ENCODE measurements at regions not wholly inside any gene's neighbourhood (a gene's known extent, or its start where the extent isn't known, plus 50 kb on each side); places are given as distances from the start of the nearest gene placed in this dataset.

DNA sequence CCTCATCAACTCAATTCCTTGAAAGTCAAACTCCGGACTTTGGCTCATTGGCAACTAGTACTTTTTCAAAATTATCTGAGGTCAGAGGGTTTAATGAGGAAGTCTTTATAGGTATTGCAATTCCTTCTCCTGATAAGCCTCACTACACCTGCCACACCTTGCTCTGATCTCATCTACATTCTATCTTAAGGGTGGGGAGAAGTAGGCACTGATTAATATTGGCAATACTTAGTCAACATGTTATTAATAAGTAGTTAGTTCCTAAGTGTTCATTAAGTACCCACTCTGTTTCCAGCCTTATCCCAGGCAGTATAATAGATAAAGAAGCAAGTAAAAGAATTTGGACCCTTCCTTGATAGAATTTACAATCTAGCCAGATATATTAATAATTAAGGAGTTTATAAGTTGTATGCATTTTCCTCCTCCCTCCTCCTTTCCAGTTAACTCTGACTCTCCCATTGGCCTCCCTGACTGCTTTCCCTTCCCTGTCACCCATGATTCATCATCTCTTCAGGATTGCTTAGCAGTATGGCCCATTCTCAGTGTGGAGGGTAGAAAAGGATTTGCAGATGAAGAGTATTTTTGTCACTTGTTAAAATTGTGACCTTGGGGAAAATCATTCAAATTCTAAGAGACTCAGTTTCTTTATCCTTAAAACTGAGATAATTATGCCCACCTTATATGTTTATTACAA is 231.0 kb upstream of the ATP2B1 start:
- DNase-seq (ENCODE audit: low read depth in 4 of 6, low spot score in 6 of 6): no peak
- Histone ChIP-seq H3K9me3 (ENCODE audit: control insufficient read depth, insufficient read depth, low read length) (no peaks in the 10 kb centered on the region), H3K4me3 (ENCODE audit: low read depth, low read length) (no peak overlapping the region), H3K36me3 (ENCODE audit: control insufficient read depth, insufficient read depth, low read length) (no peaks in the 10 kb centered on the region), H3K27me3 (ENCODE audit: control insufficient read depth, insufficient read depth, low read length) (no peaks in the 10 kb centered on the region), H3K27ac (ENCODE audit: low read depth, low read length) (no peak overlapping the region), H3K4me1 (ENCODE audit: control insufficient read depth, insufficient read depth, low read length) (peaks cover 4% of the 10 kb centered on the region)
- no CpG with 5 or more reads among the region's 1 CpG for WGBS (ENCODE audit: insufficient coverage)

DNA sequence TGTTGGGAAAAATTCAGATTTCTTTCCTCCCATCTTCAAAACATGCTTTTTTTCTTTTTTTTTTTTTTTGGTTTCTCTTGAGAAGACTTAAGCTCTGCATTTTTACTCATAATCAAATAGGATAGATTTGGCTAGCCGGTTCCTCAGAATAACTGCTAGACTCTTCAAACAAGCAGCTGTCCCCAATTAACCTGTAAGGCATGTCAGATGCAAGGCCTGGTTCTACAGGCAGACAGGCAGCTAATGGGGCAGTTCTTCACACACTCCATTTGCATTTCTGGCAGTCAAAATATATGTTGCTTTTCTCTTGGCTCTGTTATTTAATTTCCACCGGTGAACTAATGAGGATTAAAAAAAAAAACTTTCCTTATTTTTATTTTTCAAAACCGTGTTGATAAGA is 228.0 kb upstream of the ATP2B1 start:
- H3K27me3 ChIP-seq (ENCODE audit: control insufficient read depth, insufficient read depth, low read length): no peaks in the 10 kb centered on the region
- no peak overlapping the region for H3K4me3 ChIP-seq (ENCODE audit: low read depth, low read length)
- H3K27ac ChIP-seq (ENCODE audit: low read depth, low read length): no peak overlapping the region
- DNase-seq (ENCODE audit: low read depth in 4 of 6, low spot score in 6 of 6): peak in 1 of 6 donors; percentile 61
- no peaks in the 10 kb centered on the region for H3K36me3 ChIP-seq (ENCODE audit: control insufficient read depth, insufficient read depth, low read length)
- WGBS (ENCODE audit: insufficient coverage): 38% methylated on average over 1 of the region's 3 CpGs
- H3K4me1 ChIP-seq (ENCODE audit: control insufficient read depth, insufficient read depth, low read length): no peaks in the 10 kb centered on the region
- H3K9me3 ChIP-seq (ENCODE audit: control insufficient read depth, insufficient read depth, low read length): no peaks in the 10 kb centered on the region

DNA sequence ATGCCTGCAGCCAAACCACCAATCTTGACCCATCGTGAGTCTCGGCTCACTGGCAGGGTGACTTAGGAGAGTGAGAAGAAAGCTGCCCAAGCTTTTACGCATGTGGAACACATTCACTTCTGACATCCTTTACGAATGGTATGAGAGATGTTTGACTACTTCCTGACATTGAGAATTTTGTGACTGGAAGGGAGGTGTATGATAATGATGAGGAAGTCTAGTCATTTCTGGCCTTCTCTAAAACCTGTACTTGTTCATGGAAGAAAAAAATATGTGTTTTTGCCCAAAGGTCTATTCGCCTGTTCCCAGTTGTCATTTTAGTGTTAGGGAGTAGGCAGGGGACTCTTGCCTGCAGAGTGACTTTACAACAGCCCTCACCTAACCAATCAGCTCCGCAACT is 227.2 kb upstream of the ATP2B1 start:
- H3K36me3 ChIP-seq (ENCODE audit: control insufficient read depth, insufficient read depth, low read length): no peaks in the 10 kb centered on the region
- no peaks in the 10 kb centered on the region for H3K9me3 ChIP-seq (ENCODE audit: control insufficient read depth, insufficient read depth, low read length)
- H3K4me3 ChIP-seq (ENCODE audit: low read depth, low read length): no peak overlapping the region
- 100% methylated on average over 2 of the region's 6 CpGs for WGBS (ENCODE audit: insufficient coverage)
- no peak overlapping the region for H3K27ac ChIP-seq (ENCODE audit: low read depth, low read length)
- H3K27me3 ChIP-seq (ENCODE audit: control insufficient read depth, insufficient read depth, low read length): no peaks in the 10 kb centered on the region
- DNase-seq (ENCODE audit: low read depth in 4 of 6, low spot score in 6 of 6): no peak
- H3K4me1 ChIP-seq (ENCODE audit: control insufficient read depth, insufficient read depth, low read length): no peaks in the 10 kb centered on the region

DNA sequence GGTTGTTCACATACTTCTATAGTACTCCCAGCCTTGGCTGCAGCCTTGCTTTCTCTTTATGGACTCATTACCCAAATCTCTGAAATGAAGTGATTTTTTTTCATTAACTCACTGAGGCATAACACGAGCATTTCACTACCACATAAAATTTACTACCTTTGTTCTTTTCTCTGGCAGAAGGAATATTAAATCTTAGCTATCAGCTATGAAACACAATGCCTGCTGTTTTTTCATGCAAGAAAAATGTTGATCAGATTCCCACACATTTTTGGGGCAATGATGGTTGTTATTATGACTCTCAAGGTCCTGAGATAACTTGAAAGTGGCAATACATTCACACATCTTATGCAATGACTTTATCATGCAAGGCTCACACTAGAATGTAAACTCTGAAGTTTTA is 225.3 kb upstream of the ATP2B1 start:
- Histone ChIP-seq H3K36me3 (ENCODE audit: control insufficient read depth, insufficient read depth, low read length) (no peaks in the 10 kb centered on the region), H3K27ac (ENCODE audit: low read depth, low read length) (no peak overlapping the region), H3K4me1 (ENCODE audit: control insufficient read depth, insufficient read depth, low read length) (no peaks in the 10 kb centered on the region), H3K9me3 (ENCODE audit: control insufficient read depth, insufficient read depth, low read length) (no peaks in the 10 kb centered on the region), H3K4me3 (ENCODE audit: low read depth, low read length) (no peak overlapping the region), H3K27me3 (ENCODE audit: control insufficient read depth, insufficient read depth, low read length) (no peaks in the 10 kb centered on the region)
- WGBS (ENCODE audit: insufficient coverage): no CpG with 5 or more reads among the region's 1 CpG
- DNase-seq (ENCODE audit: low read depth in 4 of 6, low spot score in 6 of 6): no peak

DNA sequence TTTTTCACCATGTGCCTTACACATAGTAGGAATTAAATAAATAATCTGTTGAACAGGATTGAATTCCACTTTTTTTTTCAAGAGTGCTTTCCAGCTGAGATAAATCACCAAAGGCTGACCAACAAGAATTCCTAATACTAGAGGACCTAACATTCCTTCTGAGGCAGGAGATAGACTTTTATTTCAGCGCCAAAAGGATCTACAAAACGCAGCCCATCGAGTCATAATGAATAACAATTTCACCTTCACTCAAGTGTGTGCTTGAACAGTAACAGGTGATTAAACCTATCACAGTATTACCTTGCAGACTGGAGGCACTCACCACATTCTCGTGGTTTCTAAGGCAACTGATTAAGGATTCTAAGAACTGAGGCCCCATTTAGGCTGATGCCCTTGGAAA is 224.3 kb upstream of the ATP2B1 start:
- 80% methylated on average over 1 of the region's 4 CpGs for WGBS (ENCODE audit: insufficient coverage)
- H3K27ac ChIP-seq (ENCODE audit: low read depth, low read length): no peak overlapping the region
- no peak for DNase-seq (ENCODE audit: low read depth in 4 of 6, low spot score in 6 of 6)
- no peaks in the 10 kb centered on the region for H3K4me1 ChIP-seq (ENCODE audit: control insufficient read depth, insufficient read depth, low read length)
- H3K4me3 ChIP-seq (ENCODE audit: low read depth, low read length): no peak overlapping the region
- no peaks in the 10 kb centered on the region for H3K9me3 ChIP-seq (ENCODE audit: control insufficient read depth, insufficient read depth, low read length)
- no peaks in the 10 kb centered on the region for H3K36me3 ChIP-seq (ENCODE audit: control insufficient read depth, insufficient read depth, low read length)
- H3K27me3 ChIP-seq (ENCODE audit: control insufficient read depth, insufficient read depth, low read length): no peaks in the 10 kb centered on the region

DNA sequence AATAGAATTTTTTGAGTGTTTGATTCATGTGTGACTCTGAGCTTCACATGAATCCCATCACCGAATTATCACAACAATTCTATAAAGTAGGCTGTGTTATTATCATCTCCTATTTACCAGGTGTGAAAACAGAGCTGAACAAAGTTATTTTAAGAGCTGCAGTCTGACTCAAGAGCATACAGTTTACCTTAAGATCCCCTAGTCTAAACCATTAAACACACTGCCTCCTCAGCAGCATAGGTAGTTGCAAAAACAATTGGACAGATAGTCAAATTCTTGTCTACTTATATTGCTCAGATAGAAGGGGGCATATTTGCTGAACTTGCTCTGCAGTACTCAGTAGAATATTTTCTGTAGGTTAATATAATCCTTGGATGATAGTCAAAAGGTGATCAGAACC is 219.8 kb upstream of the ATP2B1 start:
- WGBS (ENCODE audit: insufficient coverage): no CpG with 5 or more reads among the region's 1 CpG
- DNase-seq (ENCODE audit: low read depth in 4 of 6, low spot score in 6 of 6): no peak
- Histone ChIP-seq H3K9me3 (ENCODE audit: control insufficient read depth, insufficient read depth, low read length) (no peaks in the 10 kb centered on the region), H3K4me3 (ENCODE audit: low read depth, low read length) (no peak overlapping the region), H3K36me3 (ENCODE audit: control insufficient read depth, insufficient read depth, low read length) (no peaks in the 10 kb centered on the region), H3K4me1 (ENCODE audit: control insufficient read depth, insufficient read depth, low read length) (no peaks in the 10 kb centered on the region), H3K27ac (ENCODE audit: low read depth, low read length) (no peak overlapping the region), H3K27me3 (ENCODE audit: control insufficient read depth, insufficient read depth, low read length) (no peaks in the 10 kb centered on the region)

DNA sequence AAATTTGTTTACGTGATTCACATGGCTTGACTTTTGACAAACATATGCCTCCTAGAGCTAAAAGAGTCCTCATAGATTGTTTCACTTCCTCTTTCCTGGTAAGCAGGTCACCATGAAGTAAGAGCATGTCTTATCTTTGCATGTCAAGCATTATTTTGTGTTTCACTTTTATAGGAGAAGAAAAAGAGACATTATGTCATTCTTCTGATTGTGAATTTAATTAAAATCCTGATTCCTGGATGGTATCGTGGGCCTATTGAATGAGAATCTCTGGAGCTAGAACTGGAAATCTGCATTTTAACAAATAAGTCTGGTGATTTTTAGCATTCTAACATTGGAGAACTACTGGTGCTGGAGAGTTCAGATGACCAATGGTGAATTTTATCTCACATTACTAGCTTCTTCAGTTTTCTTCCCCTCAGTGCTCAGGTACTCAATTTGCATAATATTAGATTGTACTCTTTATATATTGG is 218.6 kb upstream of the ATP2B1 start:
- H3K27ac ChIP-seq (ENCODE audit: low read depth, low read length): no peak overlapping the region
- DNase-seq (ENCODE audit: low read depth in 4 of 6, low spot score in 6 of 6): no peak
- H3K27me3 ChIP-seq (ENCODE audit: control insufficient read depth, insufficient read depth, low read length): no peaks in the 10 kb centered on the region
- H3K4me1 ChIP-seq (ENCODE audit: control insufficient read depth, insufficient read depth, low read length): no peaks in the 10 kb centered on the region
- WGBS (ENCODE audit: insufficient coverage): 83% methylated on average over 1 of the region's 2 CpGs
- no peak overlapping the region for H3K4me3 ChIP-seq (ENCODE audit: low read depth, low read length)
- H3K9me3 ChIP-seq (ENCODE audit: control insufficient read depth, insufficient read depth, low read length): no peaks in the 10 kb centered on the region
- H3K36me3 ChIP-seq (ENCODE audit: control insufficient read depth, insufficient read depth, low read length): no peaks in the 10 kb centered on the region

DNA sequence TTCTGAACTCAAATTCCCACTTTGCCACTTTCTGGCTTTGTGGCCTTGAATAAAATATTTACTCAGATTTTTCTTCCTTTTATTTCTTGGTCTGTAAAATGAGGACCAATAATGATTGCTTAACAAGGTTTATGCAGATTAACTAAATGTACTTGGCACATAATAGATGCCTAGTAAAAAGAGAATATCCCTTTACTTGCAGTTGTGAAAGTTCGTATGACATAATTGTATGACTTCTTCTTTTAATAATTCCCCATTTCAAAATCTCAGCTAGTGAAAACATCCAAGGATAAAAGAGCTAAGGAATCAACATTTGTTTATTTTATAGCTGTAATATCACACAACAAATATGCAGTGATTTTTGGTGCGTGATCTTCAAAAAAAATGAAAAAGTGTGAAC is 215.6 kb upstream of the ATP2B1 start:
- H3K27ac ChIP-seq (ENCODE audit: low read depth, low read length): no peak overlapping the region
- no peaks in the 10 kb centered on the region for H3K27me3 ChIP-seq (ENCODE audit: control insufficient read depth, insufficient read depth, low read length)
- no peak overlapping the region for H3K4me3 ChIP-seq (ENCODE audit: low read depth, low read length)
- H3K9me3 ChIP-seq (ENCODE audit: control insufficient read depth, insufficient read depth, low read length): no peaks in the 10 kb centered on the region
- no CpG with 5 or more reads among the region's 2 CpGs for WGBS (ENCODE audit: insufficient coverage)
- H3K36me3 ChIP-seq (ENCODE audit: control insufficient read depth, insufficient read depth, low read length): no peaks in the 10 kb centered on the region
- no peaks in the 10 kb centered on the region for H3K4me1 ChIP-seq (ENCODE audit: control insufficient read depth, insufficient read depth, low read length)
- no peak for DNase-seq (ENCODE audit: low read depth in 4 of 6, low spot score in 6 of 6)

DNA sequence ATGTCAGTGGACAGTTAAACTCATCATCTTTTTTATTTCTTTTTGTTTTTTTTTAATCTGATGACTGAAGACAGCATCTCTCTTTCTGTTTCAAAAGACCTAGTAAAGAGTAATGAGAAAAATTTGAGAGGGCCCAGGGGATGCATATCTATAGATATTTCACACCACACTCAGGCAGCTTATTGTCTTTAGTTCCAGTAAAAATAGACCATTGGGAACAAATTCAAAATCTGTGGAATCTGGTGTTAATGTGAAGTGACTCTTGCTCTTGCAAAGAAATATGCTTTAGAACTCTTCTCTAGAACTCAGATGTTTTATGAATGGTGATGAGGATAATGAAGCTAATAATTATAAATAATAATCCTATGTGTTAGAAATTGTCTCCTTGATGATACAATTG is 214.5 kb upstream of the ATP2B1 start:
- Histone ChIP-seq H3K27ac (ENCODE audit: low read depth, low read length) (no peak overlapping the region), H3K4me3 (ENCODE audit: low read depth, low read length) (no peak overlapping the region), H3K27me3 (ENCODE audit: control insufficient read depth, insufficient read depth, low read length) (no peaks in the 10 kb centered on the region), H3K36me3 (ENCODE audit: control insufficient read depth, insufficient read depth, low read length) (no peaks in the 10 kb centered on the region), H3K9me3 (ENCODE audit: control insufficient read depth, insufficient read depth, low read length) (no peaks in the 10 kb centered on the region), H3K4me1 (ENCODE audit: control insufficient read depth, insufficient read depth, low read length) (no peaks in the 10 kb centered on the region)
- peak in 1 of 6 donors; percentile 41 for DNase-seq (ENCODE audit: low read depth in 4 of 6, low spot score in 6 of 6)

DNA sequence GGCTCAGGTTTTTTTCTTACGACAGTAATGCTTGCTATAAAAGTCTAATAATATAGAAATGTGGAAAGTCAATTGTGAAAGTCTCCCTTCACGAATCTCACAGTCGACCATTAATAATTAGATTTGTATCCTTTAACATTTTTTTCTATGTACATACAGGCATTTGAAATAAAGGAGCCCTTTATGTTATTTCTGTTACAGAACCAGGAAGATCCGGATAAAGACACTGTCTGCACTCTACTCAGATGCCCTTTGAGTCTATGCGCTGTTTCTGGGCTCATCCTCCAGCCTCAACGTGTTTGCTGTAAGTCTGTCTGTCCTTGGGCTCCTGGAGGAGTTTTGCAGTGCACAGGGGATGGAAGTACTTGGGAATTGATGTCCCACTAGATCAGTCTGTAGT is 212.2 kb upstream of the ATP2B1 start:
- Histone ChIP-seq H3K27ac (ENCODE audit: low read depth, low read length) (no peak overlapping the region), H3K4me3 (ENCODE audit: low read depth, low read length) (no peak overlapping the region), H3K9me3 (ENCODE audit: control insufficient read depth, insufficient read depth, low read length) (no peaks in the 10 kb centered on the region), H3K27me3 (ENCODE audit: control insufficient read depth, insufficient read depth, low read length) (no peaks in the 10 kb centered on the region), H3K4me1 (ENCODE audit: control insufficient read depth, insufficient read depth, low read length) (no peaks in the 10 kb centered on the region), H3K36me3 (ENCODE audit: control insufficient read depth, insufficient read depth, low read length) (no peaks in the 10 kb centered on the region)
- DNase-seq (ENCODE audit: low read depth in 4 of 6, low spot score in 6 of 6): no peak
- WGBS (ENCODE audit: insufficient coverage): 79% methylated on average over 2 of the region's 6 CpGs

All from spinal cord (tissue), 9 donors.